GM12878 (cell line): ENCODE measurements at regions not wholly inside any gene's neighbourhood (a gene's known extent, or its start where the extent isn't known, plus 50 kb on each side); places are given as distances from the start of the nearest gene placed in this dataset.

Source experiments
- ATAC-seq: fragments of 200-7000 bp; cut with Tn5 transposase; 3 replicates; pipeline ENCODE4 v1.9.1; 2020; ENCODE audit warnings: mild to moderate bottlenecking, moderate library complexity
- BruUV-seq: library from RNA; stranded (reverse); fragments of 400-500 nt; replicated peaks from 2 replicates; lab custom pipeline; 2021; lab: Mats Ljungman, UMichigan
- CTCF ChIA-PET: fragments of 300-600 bp; sonication (Branson Sonifier 250); formaldehyde crosslinking; extraction: SDS; loops from one replicate; lab custom pipeline; 2021; ENCODE audit warnings: inconsistent platforms; lab: Yijun Ruan, JAX
- POLR2A ChIA-PET: fragments of 350-600 bp; formaldehyde crosslinking; extraction: SDS; loops from one replicate; lab custom pipeline; 2021; ENCODE audit warnings: inconsistent platforms; lab: Charles Lee
- RAD21 ChIA-PET: fragments of 300-600 bp; sonication (Branson Sonifier 250); formaldehyde crosslinking; loops from one replicate; lab custom pipeline; 2023; ENCODE audit warnings: antibody characterized with exemption; ENCODE audit not compliant: unreplicated experiment; lab: Charles Lee
- SMC1A ChIA-PET: fragments of 300-600 bp; sonication (Branson Sonifier 250); formaldehyde crosslinking; loops from one replicate; lab custom pipeline; 2023; ENCODE audit not compliant: unreplicated experiment, uncharacterized antibody; lab: Charles Lee
- DNase-seq: peaks from one replicate; pipeline ENCODE4 v3.0.0-alpha.2; 2011; ENCODE audit warnings: low read depth, low spot score
- FAIRE-seq: peaks from 3 replicates; lab custom pipeline; 2011; peaks lifted over from hg19 to GRCh38; lab: Jason Lieb, UNC
- H2AFZ ChIP-seq: 2 replicates; pipeline ENCODE4 v1.6.0; 2011; ENCODE audit warnings: low read depth, low read length, control low read depth; ENCODE audit not compliant: control insufficient read depth
- H3K27ac ChIP-seq: 2 replicates; pipeline ENCODE4 v1.5.1; 2011; ENCODE audit warnings: control low read depth; ENCODE audit not compliant: control insufficient read depth, insufficient read depth
- H3K27me3 ChIP-seq, 2 experiments: replicated peaks in 1 of 2; 2 replicates each; pipeline versions ENCODE4 v1.6.0 to v1.6.1; 2011; ENCODE audit warnings: low read length in 1 of 2; ENCODE audit not compliant: control insufficient read depth in 2 of 2, insufficient read depth in 2 of 2
- H3K36me3 ChIP-seq, 2 experiments: 2 replicates each; pipeline ENCODE4 v1.5.1; 2011; ENCODE audit warnings: low read length in 1 of 2; ENCODE audit not compliant: control insufficient read depth in 2 of 2, insufficient read depth in 2 of 2
- H3K4me1 ChIP-seq: 2 replicates; pipeline ENCODE4 v1.6.1; 2011; ENCODE audit warnings: mild to moderate bottlenecking, low read length, moderate library complexity, mixed read lengths; ENCODE audit not compliant: control insufficient read depth, insufficient read depth
- H3K4me2 ChIP-seq: 2 replicates; pipeline ENCODE4 v1.6.0; 2011; ENCODE audit warnings: control low read depth; ENCODE audit not compliant: control insufficient read depth, insufficient read depth
- H3K4me3 ChIP-seq: fragments of 200-600 bp; sonication (generic); 2 replicates; pipeline ENCODE4 v1.5.1; 2016
- H3K79me2 ChIP-seq: 2 replicates; pipeline ENCODE4 v1.6.0; 2011; ENCODE audit warnings: low read length; ENCODE audit not compliant: control insufficient read depth, insufficient read depth
- H3K9ac ChIP-seq: 2 replicates; pipeline ENCODE4 v1.8.0; 2011; ENCODE audit warnings: low read length, control low read depth, mixed read lengths; ENCODE audit not compliant: control insufficient read depth, insufficient read depth
- H3K9me3 ChIP-seq: replicated peaks from 3 replicates; pipeline ENCODE4 v1.5.1; 2011; ENCODE audit warnings: mild to moderate bottlenecking, low read length; ENCODE audit not compliant: control insufficient read depth, insufficient read depth
- H4K20me1 ChIP-seq: 2 replicates; pipeline ENCODE4 v1.6.0; 2011; ENCODE audit not compliant: control insufficient read depth, insufficient read depth
- ATF7 ChIP-seq: fragments of 450-650 bp; IDR thresholded peaks from 2 replicates; pipeline ENCODE4 v1.6.1; 2016; ENCODE audit warnings: low read depth, mild to moderate bottlenecking
- BACH1 ChIP-seq: fragments of 450-650 bp; IDR thresholded peaks from 2 replicates; pipeline ENCODE4 v1.6.1; 2017; ENCODE audit warnings: mild to moderate bottlenecking, borderline replicate concordance
- E4F1 ChIP-seq: fragments of 450-650 bp; IDR thresholded peaks from 2 replicates; pipeline ENCODE4 v1.6.1; 2018; ENCODE audit warnings: borderline replicate concordance, mild to moderate bottlenecking; ENCODE audit not compliant: partially characterized antibody
- FOS ChIP-seq: IDR thresholded peaks from 3 replicates; pipeline ENCODE4 v1.6.1; 2011; ENCODE audit warnings: borderline replicate concordance; ENCODE audit not compliant: insufficient read length; ENCODE audit errors: extremely low read depth
- MYC ChIP-seq: IDR thresholded peaks from 2 replicates; pipeline ENCODE4 v1.6.1; 2011; ENCODE audit warnings: mild to moderate bottlenecking, low read length, moderate library complexity, inconsistent platforms; ENCODE audit not compliant: insufficient read depth, insufficient replicate concordance, insufficient read length, severe bottlenecking
- NBN ChIP-seq: fragments of 450-650 bp; IDR thresholded peaks from 2 replicates; pipeline ENCODE4 v1.6.1; 2016
- PAX8 ChIP-seq: fragments of 450-650 bp; IDR thresholded peaks from 2 replicates; pipeline ENCODE4 v1.6.1; 2017; ENCODE audit warnings: mild to moderate bottlenecking, moderate library complexity
- PRDM15 ChIP-seq: fragments of 450-650 bp; formaldehyde crosslinking; IDR thresholded peaks from 2 replicates; pipeline ENCODE4 v1.4.0; 2020; ENCODE audit warnings: mild to moderate bottlenecking, moderate library complexity
- RCOR1 ChIP-seq: conservative IDR thresholded peaks from 2 replicates; pipeline ENCODE4 v1.6.1; 2012; ENCODE audit warnings: low read depth, low read length, improper control_type of control experiment
- RELA ChIP-seq: fragments of 450-650 bp; IDR thresholded peaks from 2 replicates; pipeline ENCODE4 v1.8.0; 2014; ENCODE audit warnings: borderline replicate concordance; ENCODE audit not compliant: partially characterized antibody
- SP1 ChIP-seq: IDR thresholded peaks from one replicate; pipeline ENCODE4 v1.6.1; 2011; ENCODE audit warnings: low read depth, low read length
- ZNF207 ChIP-seq: fragments of 450-650 bp; IDR thresholded peaks from 2 replicates; pipeline ENCODE4 v1.6.1; 2014; ENCODE audit warnings: antibody characterized with exemption, mild to moderate bottlenecking, borderline replicate concordance
- ZNF274 ChIP-seq: IDR thresholded peaks from one replicate; pipeline ENCODE4 v1.8.0; 2011; ENCODE audit not compliant: insufficient read length, insufficient read depth
- WGBS: methylation state at CpG from one replicate; pipeline ENCODE4 v1.1.6; 2016; ENCODE audit warnings: low lambda C conversion rate; ENCODE audit not compliant: insufficient replicate concordance, insufficient coverage; ENCODE audit errors: missing lambda C conversion rate; 5-methylcytosine and 5-hydroxymethylcytosine counted together
- in situ Hi-C: fragments of 300-500 bp; cut with MboI; formaldehyde crosslinking; loops from 9 replicates; pipeline ENCODE4 v1.14.3; 2018; ENCODE audit warnings: mixed read lengths
- intact Hi-C: fragments of 100-400 bp; cut with micrococcal nuclease; formaldehyde crosslinking; loops from one replicate; pipeline ENCODE4 v1.14.2; 2022; ENCODE audit not compliant: unreplicated experiment

- no peaks in the 10 kb centered on the region for H3K79me2 ChIP-seq
- RAD21 ChIA-PET: no interaction called here
- no peaks in the 10 kb centered on the region for H3K4me1 ChIP-seq
- FAIRE-seq: no peak
- TF ChIP-seq RELA (no peak), ZNF274 (no peak), RCOR1 (no peak), SP1 (no peak), BACH1 (no peak), NBN (no peak), FOS (no peak), ATF7 (no peak), PRDM15 (no peak), MYC (no peak), PAX8 (no peak), ZNF207 (no peak), E4F1 (no peak)
- peaks cover 0 to 1% of the 10 kb centered on the region in 2 experiments; a peak in 2 of 4 replicates for H3K27me3 ChIP-seq
- DNase-seq: no peak
- CTCF ChIA-PET: interaction anchor here (0.6 kb wide), 1 partner anchor 486 kb away, joined by 3 read pairs; no protein-coding TSS in a partner anchor
- WGBS: 24% methylated on average over 16 of the region's 16 CpGs
- no peaks in the 10 kb centered on the region for H4K20me1 ChIP-seq
- BruUV-seq: no TSS peak
- intact Hi-C loops (no loop called here), in situ Hi-C loops (no loop called here)
- H3K9me3 ChIP-seq: no peaks in the 10 kb centered on the region
- H2AFZ ChIP-seq: no peak overlapping the region
- ATAC-seq: no peak
- H3K9ac ChIP-seq: no peak overlapping the region
- SMC1A ChIA-PET: no interaction called here
- H3K36me3 ChIP-seq: no peaks in the 10 kb centered on the region
- no peak overlapping the region for H3K27ac ChIP-seq
- POLR2A ChIA-PET: no interaction called here
- no peak overlapping the region for H3K4me3 ChIP-seq
- no peak overlapping the region for H3K4me2 ChIP-seq
These were observed 253.1 kb downstream of the SIPA1L2 start for GRCh38 chr1:232376632-232377493.
